OCI-LY7 (cell line): ENCODE measurements at regions not wholly inside any gene's neighbourhood (a gene's known extent, or its start where the extent isn't known, plus 50 kb on each side); places are given as distances from the start of the nearest gene placed in this dataset.

Experiments
- BruUV-seq: library from RNA; stranded (reverse); fragments of 400-500 nt; replicated peaks from 2 replicates; lab custom pipeline; 2021; lab: Mats Ljungman, UMichigan
- CTCF ChIA-PET: fragments of 300-600 bp; sonication (Branson Sonifier 250); formaldehyde crosslinking; loops from one replicate; lab custom pipeline; 2022; ENCODE audit warnings: antibody characterized with exemption; ENCODE audit not compliant: unreplicated experiment; lab: Charles Lee
- POLR2A ChIA-PET: fragments of 300-600 bp; sonication (Branson Sonifier 250); formaldehyde crosslinking; loops from one replicate; lab custom pipeline; 2022; ENCODE audit warnings: antibody characterized with exemption; lab: Charles Lee
- DNase-seq: peaks from one replicate; pipeline ENCODE4 v3.0.0-alpha.2; 2015; ENCODE audit warnings: low spot score
- H2AFZ ChIP-seq: fragments of 200-600 bp; sonication (generic), shearing (Covaris generic); 2 replicates; pipeline ENCODE4 v1.6.1; 2014; ENCODE audit warnings: mild to moderate bottlenecking, antibody characterized with exemption, low read length, moderate library complexity
- H3K27ac ChIP-seq: fragments of 200-600 bp; sonication (generic); 2 replicates; pipeline ENCODE4 v1.5.1; 2014; ENCODE audit warnings: mixed run types, low read depth, mild to moderate bottlenecking, moderate library complexity, low read length, inconsistent platforms; ENCODE audit not compliant: poor library complexity, severe bottlenecking
- H3K36me3 ChIP-seq: fragments of 200-600 bp; sonication (generic); 2 replicates; pipeline ENCODE4 v1.6.1; 2014; ENCODE audit warnings: mild to moderate bottlenecking, antibody characterized with exemption, low read length, moderate library complexity, mixed read lengths; ENCODE audit not compliant: insufficient read depth
- H3K4me1 ChIP-seq: fragments of 200-600 bp; sonication (generic); 2 replicates; pipeline ENCODE4 v1.5.1; 2014; ENCODE audit warnings: mild to moderate bottlenecking, low read length; ENCODE audit not compliant: insufficient read depth, poor library complexity, severe bottlenecking
- H3K4me2 ChIP-seq: fragments of 200-600 bp; sonication (generic); 2 replicates; pipeline ENCODE4 v1.6.1; 2014; ENCODE audit warnings: mild to moderate bottlenecking, low read length
- H3K4me3 ChIP-seq: fragments of 200-600 bp; sonication (generic); 2 replicates; pipeline ENCODE4 v1.5.1; 2014; ENCODE audit warnings: mild to moderate bottlenecking, low read depth, low read length; ENCODE audit not compliant: poor library complexity, severe bottlenecking
- H3K79me2 ChIP-seq: fragments of 200-600 bp; sonication (generic); 2 replicates; pipeline ENCODE4 v1.6.1; 2016; ENCODE audit warnings: low read depth, mild to moderate bottlenecking, low read length, moderate library complexity, mixed read lengths; ENCODE audit not compliant: insufficient read depth
- H3K9me2 ChIP-seq: fragments of 200-600 bp; sonication (generic); 2 replicates; pipeline ENCODE4 v1.6.1; 2016; ENCODE audit warnings: mild to moderate bottlenecking, low read length, mixed read lengths; ENCODE audit not compliant: insufficient read depth
- H3K9me3 ChIP-seq: fragments of 200-600 bp; sonication (generic); 2 replicates; pipeline ENCODE4 v1.6.1; 2014; ENCODE audit warnings: mild to moderate bottlenecking, mixed run types, low read length, mixed read lengths
- H4K20me1 ChIP-seq: fragments of 200-600 bp; sonication (generic); 2 replicates; pipeline ENCODE4 v1.6.1; 2014; ENCODE audit warnings: mild to moderate bottlenecking, antibody characterized with exemption, low read length, moderate library complexity, mixed read lengths; ENCODE audit not compliant: insufficient read depth
- CTCF ChIP-seq: fragments of 200-600 bp; sonication (generic); conservative IDR thresholded peaks from 2 replicates; pipeline ENCODE4 v1.5.1; 2014; ENCODE audit warnings: mild to moderate bottlenecking, antibody characterized with exemption, low read length, moderate library complexity, mixed read lengths
- EZH2phosphoT487 ChIP-seq: fragments of 200-600 bp; sonication (generic); IDR thresholded peaks from 2 replicates; pipeline ENCODE4 v1.6.1; 2018; ENCODE audit warnings: low read depth, borderline replicate concordance, mild to moderate bottlenecking, mixed run types, antibody characterized with exemption, low read length, moderate library complexity, mixed read lengths
- intact Hi-C: fragments of 100-400 bp; cut with micrococcal nuclease; formaldehyde crosslinking; loops from one replicate; pipeline ENCODE4 v1.10.0; 2022; ENCODE audit not compliant: unreplicated experiment

GRCh38 chr10:29740981-29741545, 106.3 kb upstream of the SVIL start:
- H2AFZ ChIP-seq = no peak overlapping the region
- no peak overlapping the region for H3K4me2 ChIP-seq

GRCh38 chr10:29738341-29738740, 103.6 kb upstream of the SVIL start:
- DNase-seq = no peak
- TF ChIP-seq EZH2phosphoT487 (no peak), CTCF (no peak)
- intact Hi-C loops = no loop called here
- ChIA-PET POLR2A (interaction anchor here (0.7 kb wide), 2 partner anchors 18 to 21 kb away, joined by 3 to 8 read pairs; no protein-coding TSS in a partner anchor), CTCF (no interaction called here)
- H2AFZ ChIP-seq = no peak overlapping the region
- H3K79me2 ChIP-seq = no peaks in the 10 kb centered on the region
- no peaks in the 10 kb centered on the region for H3K36me3 ChIP-seq
- no TSS peak for BruUV-seq
- no peaks in the 10 kb centered on the region for H3K9me2 ChIP-seq
- no peaks in the 10 kb centered on the region for H4K20me1 ChIP-seq
- H3K9me3 ChIP-seq = no peaks in the 10 kb centered on the region
- H3K4me1 ChIP-seq = no peaks in the 10 kb centered on the region
- no peak overlapping the region for H3K27ac ChIP-seq
- no peak overlapping the region for H3K4me3 ChIP-seq
- H3K4me2 ChIP-seq = no peak overlapping the region

More at GRCh38 chr10:29740981-29741545, 106.3 kb upstream of the SVIL start:
- H4K20me1 ChIP-seq = no peaks in the 10 kb centered on the region
- no peaks in the 10 kb centered on the region for H3K79me2 ChIP-seq
- H3K27ac ChIP-seq = no peak overlapping the region
- H3K9me3 ChIP-seq = no peaks in the 10 kb centered on the region
- H3K4me1 ChIP-seq = no peaks in the 10 kb centered on the region
- ChIA-PET CTCF (no interaction called here), POLR2A (no interaction called here)
- intact Hi-C loops = no loop called here
- H3K4me3 ChIP-seq = no peak overlapping the region
- TF ChIP-seq CTCF (no peak), EZH2phosphoT487 (no peak)
- H3K9me2 ChIP-seq = no peaks in the 10 kb centered on the region
- BruUV-seq = no TSS peak
- no peak for DNase-seq
- H3K36me3 ChIP-seq = no peaks in the 10 kb centered on the region

GRCh38 chr10:29737074-29737593, 102.4 kb upstream of the SVIL start:
- ChIA-PET POLR2A (no interaction called here), CTCF (no interaction called here)
- no peak overlapping the region for H3K27ac ChIP-seq
- H3K79me2 ChIP-seq = no peaks in the 10 kb centered on the region
- no peaks in the 10 kb centered on the region for H3K9me2 ChIP-seq
- H3K4me1 ChIP-seq = no peaks in the 10 kb centered on the region
- H3K9me3 ChIP-seq = no peaks in the 10 kb centered on the region
- no TSS peak for BruUV-seq
- no peaks in the 10 kb centered on the region for H3K36me3 ChIP-seq
- no peak overlapping the region for H3K4me3 ChIP-seq
- no peak for TF ChIP-seq CTCF
- no peaks in the 10 kb centered on the region for H4K20me1 ChIP-seq
- no peak overlapping the region for H2AFZ ChIP-seq
- intact Hi-C loops = no loop called here
- DNase-seq = no peak
- H3K4me2 ChIP-seq = no peak overlapping the region
